GM21515 (cell line): ENCODE measurements at regions not wholly inside any gene's neighbourhood (a gene's known extent, or its start where the extent isn't known, plus 50 kb on each side); places are given as distances from the start of the nearest gene placed in this dataset.
"Not testable (repeated sequence)": the region's sequence is repeated elsewhere in the genome, so short reads cannot be mapped to it uniquely, and the experiment has no call there.

Experiments used
- ATAC-seq: cut with Tn5 transposase; IDR thresholded peaks from one replicate; pipeline ENCODE4 v1.9.1; 2021; ENCODE audit not compliant: unreplicated experiment

DNA sequence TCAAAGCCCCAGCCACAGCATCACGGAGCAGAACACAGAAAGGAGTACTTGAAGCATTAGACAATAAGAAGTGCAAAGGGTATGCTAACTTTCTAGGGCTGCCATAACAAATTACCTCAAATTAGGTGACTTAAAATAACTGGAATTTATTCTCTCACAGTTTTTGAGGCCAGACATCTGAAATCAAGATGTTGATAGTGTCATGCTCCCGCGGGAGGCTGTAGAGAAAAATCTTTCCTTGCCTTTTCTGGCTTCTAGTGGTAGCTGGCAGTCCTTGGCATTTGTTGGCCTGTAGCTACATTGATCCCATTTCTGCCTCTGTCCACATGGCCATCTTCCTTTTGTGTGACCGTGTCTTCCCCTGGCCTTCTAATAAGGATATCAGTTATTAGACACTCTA lies 51.9 kb upstream of the SPDL1 start:
- ATAC-seq = no peak

DNA sequence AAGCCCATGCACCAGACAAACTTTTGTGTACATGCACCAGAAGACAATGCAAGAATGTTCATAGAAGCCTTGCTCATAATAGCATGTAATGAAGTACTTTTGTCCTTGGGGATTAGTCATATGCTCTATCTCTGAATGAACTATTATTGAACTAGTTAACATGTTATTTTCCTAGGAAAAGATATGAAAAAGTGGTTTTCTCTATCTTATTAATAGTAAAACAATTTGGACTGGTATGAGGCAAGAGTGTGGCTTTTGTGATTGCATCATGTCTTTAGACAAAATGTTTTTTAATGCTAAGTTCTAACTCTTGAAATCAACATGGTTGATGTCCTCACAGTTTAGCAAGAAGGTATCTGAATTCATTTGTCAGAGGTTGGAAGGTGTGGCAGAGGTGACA lies 55.7 kb upstream of the SPDL1 start:
- no peak for ATAC-seq

DNA sequence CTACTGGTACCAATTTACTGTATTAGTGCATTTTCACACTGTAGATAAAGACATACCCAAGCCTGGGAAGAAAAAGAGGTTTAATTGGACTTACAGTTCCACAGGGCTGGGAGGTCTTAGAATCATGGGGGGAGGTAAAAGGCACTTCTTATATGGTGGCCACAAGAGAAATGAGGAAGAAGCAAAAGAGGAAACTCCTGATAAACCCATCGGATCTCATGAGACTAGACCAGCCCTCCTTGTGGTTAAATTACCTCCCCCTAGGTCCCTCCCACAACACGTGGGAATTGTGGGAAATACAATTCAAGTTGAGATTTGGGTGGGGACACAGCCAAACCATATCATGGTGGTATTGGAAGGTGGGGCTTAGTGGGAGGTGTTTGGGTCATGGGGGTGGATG lies 56.5 kb upstream of the SPDL1 start:
- ATAC-seq = no peak

DNA sequence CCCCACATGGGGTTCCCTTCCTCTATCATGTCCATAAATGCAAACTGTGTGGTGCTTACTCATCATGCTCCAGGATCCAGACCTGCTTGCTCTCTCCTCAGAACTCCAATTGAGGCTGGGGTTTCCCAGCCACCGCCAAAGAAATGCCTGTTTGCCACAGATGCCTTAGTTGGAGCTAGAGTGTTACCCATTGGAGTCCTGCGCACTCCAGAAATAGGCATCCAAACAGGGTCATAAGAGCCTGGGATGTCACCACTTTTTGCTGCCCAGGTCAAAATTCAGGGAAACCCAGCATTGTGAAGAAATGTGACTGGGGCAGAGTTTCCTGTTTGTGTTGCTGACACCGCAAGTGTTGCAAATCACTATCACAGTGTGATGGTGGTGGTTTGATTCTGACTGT lies 60.7 kb upstream of the SPDL1 start:
- no peak for ATAC-seq

DNA sequence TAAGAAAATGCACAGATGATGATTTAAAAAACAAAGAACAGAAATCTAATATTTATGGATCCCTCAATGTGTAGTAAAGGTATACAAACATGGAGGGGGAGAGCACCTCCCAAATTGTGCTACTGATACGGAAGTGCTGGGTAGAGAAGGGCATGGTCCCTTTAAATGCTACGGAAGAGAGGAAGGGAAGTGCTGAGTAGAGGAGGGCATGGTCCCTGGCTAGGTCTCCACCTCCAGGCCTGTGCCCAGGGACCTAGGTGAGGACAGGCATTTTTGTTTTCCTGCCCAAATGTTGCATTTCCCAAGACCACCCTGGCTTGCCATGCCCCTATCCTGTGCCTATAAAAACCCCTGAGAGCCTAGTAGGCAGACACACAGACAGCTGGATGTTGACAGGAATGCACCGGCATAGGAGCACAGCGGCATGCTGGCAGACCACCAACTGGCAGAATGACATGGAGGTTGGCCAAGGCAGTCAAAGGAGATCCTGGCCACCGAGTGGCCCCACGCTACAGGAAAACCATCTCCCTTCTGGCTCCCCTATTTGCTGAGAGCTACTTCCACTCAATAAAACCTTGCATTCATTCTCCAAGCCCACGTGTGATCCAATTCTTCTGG lies 62.1 kb upstream of the SPDL1 start:
- no peak for ATAC-seq

DNA sequence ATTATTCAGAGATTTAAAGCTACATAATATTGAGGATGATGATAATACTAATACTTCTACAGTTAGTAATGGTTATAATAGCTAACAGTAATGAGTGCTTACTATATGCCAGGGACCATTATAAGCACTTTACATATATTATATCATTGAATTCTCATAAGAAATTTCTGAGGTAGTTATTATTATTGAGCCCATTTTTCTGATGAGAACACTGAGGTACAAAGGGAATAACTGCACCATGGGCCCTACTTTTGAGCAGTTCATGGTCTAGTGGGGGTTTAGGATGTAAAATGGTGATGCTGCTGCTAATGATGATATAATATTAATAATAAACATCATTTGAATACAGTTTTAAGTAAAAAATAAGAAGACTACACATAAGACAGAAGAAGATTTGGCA lies 64.2 kb upstream of the SPDL1 start:
- ATAC-seq = no peak

DNA sequence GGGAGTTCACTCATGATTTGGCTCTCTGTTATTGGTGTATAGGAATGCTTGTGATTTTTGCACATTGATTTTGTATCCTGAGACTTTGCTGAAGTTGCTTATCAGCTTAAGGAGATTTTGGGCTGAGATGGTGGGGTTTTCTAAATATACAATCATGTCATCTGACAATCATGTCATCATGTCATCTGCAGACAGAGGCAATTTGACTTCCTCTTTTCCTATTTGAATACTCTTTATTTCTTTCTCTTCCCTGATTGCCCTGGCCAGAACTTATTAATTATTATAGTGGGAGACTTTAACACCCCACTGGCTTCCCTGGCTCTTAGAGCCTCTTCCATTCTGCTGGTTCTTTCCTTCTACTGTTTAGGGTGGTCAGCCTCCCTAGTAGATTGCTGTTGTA lies 64.8 kb upstream of the SPDL1 start:
- ATAC-seq = not testable (repeated sequence)

DNA sequence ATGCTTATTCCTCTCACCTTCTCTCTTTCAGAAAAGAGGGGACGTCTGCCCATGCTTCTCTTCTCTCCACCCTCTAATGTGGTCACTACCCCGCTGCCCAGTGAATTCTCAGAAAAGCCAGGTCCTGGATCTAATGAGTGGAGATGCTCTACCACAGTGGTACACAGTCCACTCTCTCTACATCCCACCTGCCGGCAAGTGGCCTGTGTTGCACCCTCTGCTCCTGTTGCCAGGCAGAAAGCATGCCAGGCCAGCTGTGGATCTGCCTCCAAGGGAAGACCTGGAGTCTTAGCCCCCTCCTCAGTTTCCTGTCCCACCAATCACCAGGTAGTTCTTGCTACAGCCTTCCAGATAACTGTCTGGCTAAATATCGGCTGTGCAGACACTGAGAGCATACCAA lies 71.2 kb upstream of the SPDL1 start:
- no peak for ATAC-seq

DNA sequence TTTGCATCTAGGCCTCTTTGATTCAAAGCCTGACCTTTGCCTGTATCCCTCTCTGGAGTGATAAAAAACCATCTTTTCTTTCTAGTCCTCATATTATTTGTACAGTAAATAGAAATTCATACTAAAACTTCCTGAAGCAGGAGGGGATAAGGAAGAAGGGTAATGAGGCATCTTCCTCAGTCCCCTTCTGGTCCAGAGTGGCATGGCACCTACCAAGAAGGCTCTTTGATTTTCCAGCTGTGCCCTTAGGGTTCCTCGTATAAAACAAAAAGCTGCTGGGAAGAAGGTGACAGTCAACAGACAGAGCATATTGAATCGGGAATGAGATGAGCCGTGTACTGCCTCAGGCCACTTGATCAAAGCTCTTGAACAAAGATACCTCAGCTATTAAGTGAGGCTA lies 71.9 kb upstream of the SPDL1 start:
- ATAC-seq = no peak

DNA sequence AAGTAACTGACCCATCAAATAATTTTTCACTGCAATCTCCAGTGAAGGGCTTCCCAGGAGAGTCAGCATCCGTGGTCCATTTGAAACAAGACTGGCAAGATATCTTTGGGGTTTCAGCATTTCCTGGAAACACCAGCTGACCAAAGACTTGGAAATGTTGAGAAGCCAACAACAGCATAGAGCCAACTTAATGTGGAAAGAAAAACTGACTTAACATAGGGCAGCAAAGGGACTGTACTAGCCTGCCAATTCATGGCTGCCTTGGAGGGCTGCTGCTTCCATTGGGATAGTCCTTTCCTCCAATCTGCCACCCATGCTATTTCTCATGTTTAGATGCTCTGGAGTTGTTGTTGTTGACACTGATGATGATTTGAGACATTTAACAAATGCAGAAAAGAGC lies 76.5 kb upstream of the SPDL1 start:
- ATAC-seq = no peak

DNA sequence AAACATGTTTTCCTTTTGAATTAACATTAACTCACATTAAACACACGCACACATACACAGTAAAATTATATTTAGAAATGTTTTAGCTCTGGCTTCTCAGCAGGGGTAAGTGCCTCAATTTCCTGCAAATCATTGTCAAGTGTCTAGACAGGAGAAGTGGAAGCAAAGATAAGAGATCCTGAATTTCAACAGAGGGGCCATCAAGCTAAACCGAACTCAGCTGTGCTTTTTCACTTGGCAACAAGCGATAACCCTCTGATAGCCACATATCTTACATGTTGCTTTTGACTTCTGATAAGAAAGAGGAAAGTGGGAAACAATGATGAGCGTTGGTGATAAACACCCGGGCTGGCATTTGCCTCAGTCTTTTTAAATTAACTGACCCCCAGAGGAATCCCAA lies 79.7 kb upstream of the SPDL1 start:
- ATAC-seq = no peak

DNA sequence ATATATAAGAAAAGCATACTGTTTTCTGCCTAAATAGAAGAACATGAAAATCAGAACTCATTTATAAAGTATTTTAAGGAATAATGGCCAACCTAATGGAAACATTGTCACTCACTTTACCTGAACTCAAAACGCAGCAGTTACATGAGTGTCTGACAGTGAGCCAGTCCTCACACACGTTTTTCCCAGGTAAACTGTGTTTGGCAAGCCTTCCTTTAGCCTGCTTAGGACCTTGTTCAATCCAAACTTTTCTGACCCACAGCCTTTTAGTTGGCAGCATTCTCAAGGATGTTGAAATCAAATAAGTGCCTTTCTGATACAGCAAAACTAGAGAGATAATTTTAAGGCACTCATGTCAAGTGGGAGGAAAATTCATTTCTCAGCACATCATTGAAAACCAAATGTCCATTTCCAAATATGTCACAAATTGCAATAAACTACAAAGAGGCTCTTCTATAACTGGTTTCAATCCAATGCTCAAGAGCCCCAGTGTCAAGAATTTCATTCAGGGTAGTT lies 83.5 kb upstream of the SPDL1 start:
- no peak for ATAC-seq

DNA sequence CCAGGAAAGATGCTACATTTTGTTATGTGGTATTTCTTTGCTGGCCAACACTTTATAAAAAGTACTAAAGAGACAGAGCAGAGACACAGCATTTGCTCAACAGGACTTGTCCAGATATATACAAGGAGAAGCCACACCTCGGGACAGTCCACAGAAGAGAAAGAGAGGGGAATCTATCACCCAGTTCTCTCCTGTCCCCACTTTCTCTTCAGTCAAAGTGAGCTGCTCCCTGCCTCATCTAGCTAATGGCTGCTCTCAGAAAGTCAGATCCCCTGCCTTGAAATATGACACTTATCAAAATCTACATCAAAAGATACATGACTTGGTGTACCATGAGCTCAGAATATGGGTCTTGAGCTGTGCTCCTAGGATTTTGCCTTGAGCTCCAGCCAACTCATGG lies 86.7 kb upstream of the SPDL1 start:
- ATAC-seq = no peak

DNA sequence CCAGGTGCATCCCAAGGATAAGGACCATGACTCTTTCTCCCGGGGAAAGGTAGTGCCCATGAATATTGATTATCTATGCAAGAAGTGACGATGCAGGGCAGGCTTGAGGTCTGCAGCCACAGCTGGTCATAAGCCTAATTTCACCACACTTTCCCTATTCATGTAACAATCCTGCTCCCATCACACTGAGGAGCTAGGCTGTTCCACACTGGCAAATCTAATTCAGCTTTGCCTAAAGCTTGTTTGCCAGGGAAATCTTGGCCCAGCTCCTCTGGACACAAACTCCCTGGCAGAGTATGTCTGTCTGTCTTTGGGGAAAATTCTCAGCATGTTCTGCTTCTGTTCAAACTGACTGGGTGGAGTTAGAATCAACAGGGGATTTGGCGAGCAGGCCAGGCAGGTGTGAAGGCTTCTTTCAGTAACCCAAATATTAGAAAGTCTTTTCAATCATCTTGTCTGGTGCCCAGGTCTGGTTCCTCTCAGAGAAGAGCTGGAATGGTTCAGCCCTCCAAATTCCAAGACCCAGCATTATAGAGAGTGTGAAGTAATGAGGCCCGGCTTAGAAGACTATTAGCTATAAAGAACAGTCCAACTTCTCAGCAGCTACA lies 88.5 kb upstream of the SPDL1 start:
- no peak for ATAC-seq

DNA sequence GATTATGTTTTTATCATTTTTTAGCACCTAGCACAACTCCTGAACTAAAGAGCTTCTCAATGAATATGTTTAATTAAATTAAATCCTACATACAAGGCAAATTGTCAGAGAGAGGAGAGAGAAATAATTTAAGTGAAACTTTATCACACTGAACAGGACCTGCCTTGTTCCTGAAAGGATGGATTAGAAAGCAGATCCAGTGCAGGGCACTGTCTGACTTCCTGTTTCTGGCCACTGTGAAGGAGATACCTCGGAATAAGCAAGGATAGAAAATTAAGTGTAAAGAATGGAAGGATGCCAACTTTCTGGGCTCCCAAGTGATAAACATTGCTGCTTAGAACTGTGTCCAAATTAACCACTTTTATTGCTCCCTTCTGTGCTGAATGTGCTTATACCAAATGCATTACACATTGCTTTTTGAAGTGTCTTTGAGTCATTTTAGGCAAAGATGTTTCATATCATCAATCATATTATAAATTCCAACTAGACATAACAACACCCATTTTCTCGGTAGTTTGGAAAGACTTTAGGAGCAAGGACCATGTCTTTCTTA lies 89.1 kb upstream of the SPDL1 start:
- ATAC-seq = no peak

DNA sequence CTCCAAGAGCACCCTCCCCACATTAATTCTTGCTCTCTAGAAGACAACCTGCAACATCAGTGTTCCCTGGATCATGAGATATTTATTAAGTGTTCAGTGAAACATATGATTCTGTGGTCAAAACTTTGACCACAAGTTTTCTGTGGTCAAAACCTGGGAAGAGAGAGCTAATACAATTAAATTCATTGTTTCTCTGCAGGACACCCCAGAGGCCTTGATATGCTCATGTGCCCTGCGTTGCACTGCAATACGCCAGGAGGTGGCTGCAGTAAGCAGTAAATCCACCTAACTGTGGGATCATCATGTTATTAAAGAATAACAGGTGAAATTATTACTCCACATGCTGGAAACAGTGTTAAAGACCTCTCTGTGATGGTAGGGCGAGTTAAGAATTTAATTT lies 109.3 kb upstream of the SPDL1 start:
- ATAC-seq = no peak

DNA sequence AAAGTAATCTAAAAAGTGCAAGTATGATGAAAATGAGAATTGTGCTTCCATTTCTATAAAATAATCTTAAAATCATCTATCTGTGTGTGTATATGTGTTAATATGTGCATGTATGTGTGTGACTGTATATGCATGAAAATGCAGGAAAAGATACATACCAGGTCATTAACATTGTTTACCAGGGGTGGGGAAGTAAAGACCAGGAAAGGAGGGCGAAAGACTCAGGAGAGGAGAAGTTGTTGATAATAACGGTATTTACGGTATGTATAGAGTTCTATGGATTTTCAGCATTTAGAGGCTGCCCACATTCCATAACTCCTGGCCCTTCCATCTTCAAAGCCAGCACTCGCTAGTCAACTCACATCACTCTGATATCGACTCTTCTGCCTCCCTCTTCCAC lies 111.0 kb upstream of the SPDL1 start:
- no peak for ATAC-seq

DNA sequence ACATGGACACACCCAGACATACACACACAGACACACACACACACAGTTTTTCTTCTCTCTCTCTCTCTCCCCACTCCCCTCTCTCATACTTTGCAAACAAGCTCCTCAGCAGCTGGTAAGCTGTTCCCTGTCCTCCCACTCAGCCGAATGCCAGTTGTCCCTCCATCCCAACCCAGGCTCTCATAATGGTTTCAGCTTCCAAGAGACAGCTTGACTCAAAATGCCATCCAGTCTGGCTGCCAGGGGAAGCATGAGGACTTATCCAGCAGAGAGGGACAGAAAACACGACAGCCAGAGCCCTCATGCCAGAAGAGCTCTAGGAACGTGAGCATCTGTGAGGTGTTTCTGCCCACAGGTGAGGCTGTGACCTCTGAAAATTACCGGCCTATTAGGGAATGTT lies 112.6 kb upstream of the SPDL1 start:
- no peak for ATAC-seq

DNA sequence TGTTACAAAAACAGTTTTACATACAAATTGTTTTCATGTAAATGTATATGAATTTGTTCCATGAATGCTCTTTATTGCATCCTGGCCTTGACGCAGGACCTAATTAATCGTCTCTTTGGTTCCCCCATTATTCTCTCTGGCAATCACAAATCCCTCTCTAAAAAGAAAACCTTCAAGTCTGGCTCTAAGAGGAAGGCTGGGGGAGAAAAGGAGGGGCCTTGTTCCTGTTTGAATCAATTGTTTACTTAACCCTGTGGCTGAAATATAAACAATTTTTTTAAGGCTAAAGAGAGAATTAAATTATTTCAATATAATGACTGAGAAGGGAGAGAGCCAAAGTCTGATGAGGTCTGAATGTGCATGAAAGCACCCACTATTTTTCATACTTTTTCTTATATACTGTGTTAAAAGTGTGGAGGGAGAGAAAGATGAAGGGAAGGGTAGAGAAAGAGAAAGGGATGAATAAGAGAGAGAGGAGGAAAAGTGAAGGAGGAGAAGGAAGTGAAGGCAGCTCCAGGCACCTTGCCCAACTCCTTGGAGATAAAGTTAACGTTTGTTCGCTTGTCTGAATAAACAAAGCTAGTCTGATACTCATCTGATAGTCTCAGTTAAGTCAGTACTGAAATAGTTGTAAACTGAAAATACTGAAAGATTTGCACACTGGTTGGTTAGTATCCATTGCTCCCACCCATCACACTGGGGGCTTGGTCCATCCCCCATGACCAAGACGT lies 116.4 kb upstream of the SPDL1 start:
- no peak for ATAC-seq

DNA sequence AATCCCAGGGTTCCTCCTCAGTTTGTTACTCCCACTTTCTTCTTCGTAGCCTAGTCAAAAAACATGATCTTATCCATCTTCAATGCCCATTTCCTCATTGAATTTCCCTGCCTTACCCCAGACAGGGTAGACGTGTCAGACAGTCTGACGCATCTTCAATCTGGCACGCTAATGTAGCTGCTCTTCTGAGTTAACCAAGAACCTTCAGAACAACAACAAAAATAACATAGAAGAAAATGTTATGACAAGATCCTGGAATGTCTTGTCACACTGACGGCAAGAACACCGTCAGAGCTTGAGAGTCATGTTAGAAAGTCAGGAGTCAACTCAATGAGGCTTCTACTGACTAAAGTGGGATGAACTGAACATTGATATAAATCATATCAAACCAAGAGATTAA lies 122.7 kb upstream of the SPDL1 start:
- no peak for ATAC-seq

DNA sequence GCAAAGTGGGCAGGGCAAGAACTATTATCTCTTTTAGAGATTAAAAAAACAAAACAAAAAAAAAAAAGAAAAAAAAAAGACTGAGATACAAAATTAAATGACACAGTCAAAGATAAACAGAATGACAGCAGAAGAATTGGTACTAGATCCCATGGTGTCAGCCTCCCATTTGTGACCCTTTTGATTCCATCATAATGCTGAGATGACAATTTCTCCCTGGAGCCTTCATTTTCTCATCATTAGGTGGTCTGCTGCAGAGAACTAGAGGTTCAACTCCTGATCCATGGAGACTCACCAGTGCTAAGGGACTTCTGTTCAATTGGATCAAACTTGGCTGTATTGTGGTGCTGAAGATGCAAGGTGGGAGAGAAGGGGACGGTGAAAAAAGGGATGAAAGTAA lies 123.5 kb upstream of the SPDL1 start:
- ATAC-seq = no peak

DNA sequence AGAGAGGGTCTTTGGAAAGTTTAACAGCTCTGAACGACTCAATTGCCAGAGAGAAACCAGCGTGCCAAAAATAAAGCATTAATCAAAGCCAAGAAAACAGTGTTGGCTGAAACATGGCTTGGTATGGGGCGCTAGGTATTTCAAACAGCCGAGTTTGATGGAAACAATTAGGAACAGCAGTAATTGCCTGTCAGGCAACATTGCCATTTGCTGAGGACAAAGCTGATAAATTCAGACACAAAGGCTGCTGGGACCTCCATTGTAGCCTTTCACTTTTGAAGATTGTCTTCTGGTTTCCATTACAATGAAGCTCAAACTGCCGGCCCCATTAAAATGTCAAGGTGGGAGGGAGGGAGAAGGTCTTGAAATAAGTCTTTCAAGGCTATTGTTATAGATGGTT lies 125.4 kb upstream of the SPDL1 start:
- ATAC-seq = no peak
